Caco-2 (cell line): ENCODE measurements at regions not wholly inside any gene's neighbourhood (a gene's known extent, or its start where the extent isn't known, plus 50 kb on each side); places are given as distances from the start of the nearest gene placed in this dataset.

Source experiments
- BruUV-seq: library from RNA; stranded (reverse); fragments of 400-500 nt; replicated peaks from 2 replicates; lab custom pipeline; 2021; lab: Mats Ljungman, UMichigan
- CTCF ChIA-PET: fragments of 300-600 bp; sonication (Branson Sonifier 250); formaldehyde crosslinking; loops from one replicate; lab custom pipeline; 2022; ENCODE audit warnings: antibody characterized with exemption; lab: Charles Lee
- POLR2A ChIA-PET: fragments of 300-600 bp; sonication (Branson Sonifier 250); formaldehyde crosslinking; loops from one replicate; lab custom pipeline; 2022; ENCODE audit warnings: antibody characterized with exemption; lab: Charles Lee
- DNase-seq, 2 experiments: peaks; one replicate each; pipeline versions ENCODE4 v3.0.0 to v3.0.0-alpha.2; 2020 to 2022
- H3K27me3 ChIP-seq: replicated peaks from 2 replicates; pipeline ENCODE4 v1.6.0; 2011; ENCODE audit warnings: low read length; ENCODE audit not compliant: control insufficient read depth, insufficient read depth
- H3K36me3 ChIP-seq: 2 replicates; pipeline ENCODE4 v1.5.1; 2011; ENCODE audit warnings: low read length; ENCODE audit not compliant: control insufficient read depth, insufficient read depth
- H3K4me1 ChIP-seq: fragments of 250-450 bp; sonication (Bioruptor Pico); 2 replicates; pipeline ENCODE4 v1.5.1; 2020; ENCODE audit warnings: mild to moderate bottlenecking
- H3K4me3 ChIP-seq: 2 replicates; pipeline ENCODE4 v1.5.1; 2011; ENCODE audit warnings: low read depth, mild to moderate bottlenecking, control low read depth, low read length
- H3K9me3 ChIP-seq: fragments of 250-450 bp; sonication (Bioruptor Pico); 2 replicates; pipeline ENCODE4 v1.5.1; 2020; ENCODE audit warnings: mild to moderate bottlenecking, moderate library complexity
- H3K27ac Mint-ChIP-seq: one replicate; pipeline ENCODE4 v1.8.0; 2022; ENCODE audit warnings: mixed read lengths; ENCODE audit not compliant: unreplicated experiment
- H3K27me3 Mint-ChIP-seq: one replicate; pipeline ENCODE4 v1.8.0; 2022; ENCODE audit warnings: mixed read lengths; ENCODE audit not compliant: insufficient read depth, unreplicated experiment
- H3K36me3 Mint-ChIP-seq: one replicate; pipeline ENCODE4 v1.8.0; 2022; ENCODE audit warnings: mild to moderate bottlenecking, mixed read lengths; ENCODE audit not compliant: insufficient read depth, unreplicated experiment
- H3K4me1 Mint-ChIP-seq: one replicate; pipeline ENCODE4 v1.8.0; 2022; ENCODE audit warnings: low read depth, mixed read lengths; ENCODE audit not compliant: unreplicated experiment
- H3K4me3 Mint-ChIP-seq: one replicate; pipeline ENCODE4 v1.8.0; 2022; ENCODE audit warnings: mild to moderate bottlenecking, moderate library complexity, mixed read lengths; ENCODE audit not compliant: unreplicated experiment
- H3K9me3 Mint-ChIP-seq: one replicate; pipeline ENCODE4 v1.8.0; 2022; ENCODE audit warnings: mixed read lengths; ENCODE audit not compliant: unreplicated experiment
- intact Hi-C: fragments of 100-400 bp; cut with micrococcal nuclease; formaldehyde crosslinking; loops from one replicate; pipeline ENCODE4 v1.10.0; 2022; ENCODE audit not compliant: unreplicated experiment
- TF ChIP-seq, protein P1 (sequence below), 2 experiments: fragments of 200-600 bp in 1 of 2; IDR thresholded peaks; 1 replicate in 1 of 2; 2 replicates in 1 of 2; pipeline versions ENCODE4 v1.5.1 to v1.8.0; 2011 to 2022; ENCODE audit warnings: antibody characterized with exemption in 1 of 2, control low read depth in 1 of 2, inconsistent platforms in 1 of 2, low read depth in 1 of 2, low read length in 1 of 2, mild to moderate bottlenecking in 1 of 2, moderate library complexity in 1 of 2; ENCODE audit not compliant: insufficient read depth in 1 of 2, severe bottlenecking in 1 of 2, unreplicated experiment in 1 of 2

DNA sequence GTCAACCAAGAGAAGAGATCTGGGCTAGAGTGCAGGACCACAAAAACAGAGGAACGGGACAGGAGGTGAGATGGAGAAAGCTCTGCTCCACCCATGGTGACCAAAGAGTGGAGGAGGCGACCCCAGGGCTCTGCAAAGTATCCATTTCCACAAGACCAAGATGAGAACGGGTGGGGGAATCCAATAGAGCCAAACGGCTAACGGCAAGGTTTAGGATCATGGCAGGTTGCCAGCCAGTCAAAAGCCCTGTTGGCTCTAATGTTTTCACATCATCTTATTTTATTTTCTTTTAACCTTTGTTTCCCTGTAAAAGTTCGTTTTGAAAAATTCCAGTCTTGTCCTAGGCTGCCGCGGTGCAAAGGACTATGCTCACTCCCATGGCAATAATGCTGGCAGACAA lies 52.1 kb upstream of the CHST1 start:
- H3K27me3 Mint-ChIP-seq: peaks cover 18% of the 10 kb centered on the region
- peaks cover 1% of the 10 kb centered on the region for H3K27me3 ChIP-seq

DNA sequence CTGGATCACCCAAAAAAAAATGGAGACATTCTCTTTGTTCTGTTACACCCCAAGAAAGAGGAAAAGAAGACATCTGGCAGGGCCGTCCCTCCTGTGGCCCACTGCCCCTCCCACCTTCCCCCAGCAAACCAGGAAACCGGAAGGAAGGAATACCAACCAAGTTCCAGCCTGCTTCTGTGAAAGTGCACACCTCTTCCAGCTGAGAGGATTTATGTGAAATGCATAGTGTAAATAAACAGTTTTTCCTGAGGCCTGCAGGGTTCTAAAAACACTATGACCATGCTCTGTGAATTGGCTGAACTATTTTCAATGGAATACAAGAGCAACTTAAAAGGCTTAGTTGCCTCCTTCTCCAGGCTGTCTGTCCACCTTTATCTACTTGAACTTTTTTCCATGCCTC lies 50.0 kb upstream of the CHST1 start:
- BruUV-seq: no TSS peak
- Histone ChIP-seq H3K4me1 (no peaks in the 10 kb centered on the region), H3K36me3 (no peaks in the 10 kb centered on the region), H3K9me3 (no peaks in the 10 kb centered on the region), H3K4me3 (no peak overlapping the region), H3K27me3 (peaks cover 1% of the 10 kb centered on the region; the same call in 1 of the 2 replicates)
- intact Hi-C loops: no loop called here
- Mint-ChIP-seq H3K4me3 (no peak overlapping the region), H3K27me3 (peaks cover 24% of the 10 kb centered on the region), H3K4me1 (no peaks in the 10 kb centered on the region), H3K27ac (no peak overlapping the region), H3K36me3 (no peaks in the 10 kb centered on the region), H3K9me3 (no peaks in the 10 kb centered on the region)
- ChIA-PET POLR2A (no interaction called here), CTCF (no interaction called here)
- TF ChIP-seq, protein P1, sequence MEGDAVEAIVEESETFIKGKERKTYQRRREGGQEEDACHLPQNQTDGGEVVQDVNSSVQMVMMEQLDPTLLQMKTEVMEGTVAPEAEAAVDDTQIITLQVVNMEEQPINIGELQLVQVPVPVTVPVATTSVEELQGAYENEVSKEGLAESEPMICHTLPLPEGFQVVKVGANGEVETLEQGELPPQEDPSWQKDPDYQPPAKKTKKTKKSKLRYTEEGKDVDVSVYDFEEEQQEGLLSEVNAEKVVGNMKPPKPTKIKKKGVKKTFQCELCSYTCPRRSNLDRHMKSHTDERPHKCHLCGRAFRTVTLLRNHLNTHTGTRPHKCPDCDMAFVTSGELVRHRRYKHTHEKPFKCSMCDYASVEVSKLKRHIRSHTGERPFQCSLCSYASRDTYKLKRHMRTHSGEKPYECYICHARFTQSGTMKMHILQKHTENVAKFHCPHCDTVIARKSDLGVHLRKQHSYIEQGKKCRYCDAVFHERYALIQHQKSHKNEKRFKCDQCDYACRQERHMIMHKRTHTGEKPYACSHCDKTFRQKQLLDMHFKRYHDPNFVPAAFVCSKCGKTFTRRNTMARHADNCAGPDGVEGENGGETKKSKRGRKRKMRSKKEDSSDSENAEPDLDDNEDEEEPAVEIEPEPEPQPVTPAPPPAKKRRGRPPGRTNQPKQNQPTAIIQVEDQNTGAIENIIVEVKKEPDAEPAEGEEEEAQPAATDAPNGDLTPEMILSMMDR (IDR thresholded peaks at IDR 0.05; ENCODE audit: insufficient read depth in 1 of 2, low read depth in 1 of 2, low read length in 1 of 2, severe bottlenecking in 1 of 2, unreplicated experiment in 1 of 2): no peak
- DNase-seq: no peak

More for the DNA sequence above, 52.1 kb upstream of the CHST1 start:
- H3K4me3 ChIP-seq: no peak overlapping the region
- TF ChIP-seq, protein P1 (IDR thresholded peaks at IDR 0.05; ENCODE audit: insufficient read depth in 1 of 2, low read depth in 1 of 2, low read length in 1 of 2, severe bottlenecking in 1 of 2, unreplicated experiment in 1 of 2): no peak
- no peaks in the 10 kb centered on the region for H3K9me3 ChIP-seq
- H3K27ac Mint-ChIP-seq: no peak overlapping the region
- no peaks in the 10 kb centered on the region for H3K4me1 ChIP-seq
- no TSS peak for BruUV-seq
- no peaks in the 10 kb centered on the region for H3K4me1 Mint-ChIP-seq
- ChIA-PET CTCF (no interaction called here), POLR2A (no interaction called here)
- H3K36me3 ChIP-seq: no peaks in the 10 kb centered on the region
- no peaks in the 10 kb centered on the region for H3K36me3 Mint-ChIP-seq
- no peak overlapping the region for H3K4me3 Mint-ChIP-seq
- intact Hi-C loops: no loop called here
- no peak for DNase-seq
- no peaks in the 10 kb centered on the region for H3K9me3 Mint-ChIP-seq
